ENCODE measurements at regions not wholly inside any gene's neighbourhood (a gene's known extent, or its start where the extent isn't known, plus 50 kb on each side); places are given as distances from the start of the nearest gene placed in this dataset.

DNA sequence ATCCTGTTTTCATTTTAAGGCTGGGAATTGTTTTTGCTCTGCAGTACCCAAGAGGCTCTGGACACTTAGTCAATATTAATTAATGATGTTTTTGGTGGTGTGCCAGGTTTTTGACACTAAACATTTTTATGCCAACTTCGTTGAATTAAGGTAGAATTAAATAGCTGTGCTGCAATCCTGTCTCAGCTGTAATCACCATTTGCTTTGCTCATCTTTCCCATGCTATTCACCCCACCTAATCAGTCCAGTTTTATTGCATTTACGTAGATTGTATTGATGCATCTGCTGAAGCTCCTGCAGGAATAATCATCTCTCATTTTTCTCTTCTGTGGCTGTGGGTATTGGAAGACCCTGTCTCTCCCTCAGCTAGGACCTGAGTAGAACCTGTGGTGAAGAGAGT lies 52.6 kb upstream of the TRUB1 start:
- Histone ChIP-seq H3K27ac (ENCODE audit: low read depth, low read length) (no peak overlapping the region), H3K27me3 (ENCODE audit: insufficient read depth, low read length) (no peaks in the 10 kb centered on the region), H3K79me2 (ENCODE audit: control insufficient read depth, insufficient read depth, low read length, unreplicated experiment) (no peaks in the 10 kb centered on the region), H3K4me1 (ENCODE audit: control insufficient read depth, insufficient read depth, low read length, unreplicated experiment) (peaks cover 6% of the 10 kb centered on the region), H2AFZ (ENCODE audit: low read length, unreplicated experiment) (no peak overlapping the region), H3K36me3 (ENCODE audit: insufficient read depth, low read length) (no peaks in the 10 kb centered on the region), H3K4me3 (ENCODE audit: low read depth, low read length) (no peak overlapping the region)

All from ACC112 (cell line).